ENCODE measurements at regions not wholly inside any gene's neighbourhood (a gene's known extent, or its start where the extent isn't known, plus 50 kb on each side); places are given as distances from the start of the nearest gene placed in this dataset.

DNA sequence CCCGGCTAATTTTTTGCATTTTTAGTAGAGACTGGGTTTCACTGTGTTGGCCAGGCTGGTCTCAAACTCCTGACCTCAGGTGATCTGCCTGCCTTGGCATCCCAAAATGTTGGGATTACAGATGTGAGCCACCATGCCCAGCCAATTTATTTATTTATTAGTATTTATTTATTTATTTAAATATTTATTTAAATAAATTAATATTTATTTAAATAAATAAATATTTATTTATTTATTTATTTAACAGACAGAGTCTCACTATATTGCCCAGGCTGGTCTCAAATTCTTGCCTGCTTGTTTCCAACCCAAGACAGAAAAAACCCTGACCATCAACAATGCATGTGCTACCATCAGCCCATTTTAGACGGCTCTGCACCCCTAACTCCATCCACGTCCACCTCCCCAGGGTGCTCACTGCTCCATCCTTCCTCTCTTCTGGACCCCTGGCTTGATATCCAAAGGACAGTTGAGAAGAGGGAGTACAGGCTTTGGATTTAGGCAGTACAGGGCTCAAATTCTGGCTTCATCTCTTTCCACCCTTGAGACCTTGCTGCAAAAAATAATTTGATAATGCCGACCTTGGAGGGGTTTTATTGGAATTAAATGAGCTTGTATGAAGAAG is 232.6 kb downstream of the MED10 start (continued):
- TF ChIP-seq ZNF184 (tag by site-specific recombination; IDR thresholded peaks at IDR 0.05) (no peak), ZEB2 (tag by site-specific recombination; IDR thresholded peaks at IDR 0.05) (no peak), ZNF175 (tag by site-specific recombination; IDR thresholded peaks at IDR 0.05) (no peak), ZNF530 (tag by site-specific recombination; IDR thresholded peaks at IDR 0.05; ENCODE audit: low read depth) (no peak), ZFHX2 (tag by site-specific recombination; conservative IDR thresholded peaks at IDR 0.05) (no peak), SALL2 (tag by site-specific recombination; IDR thresholded peaks at IDR 0.05; ENCODE audit: borderline replicate concordance) (no peak), MEIS1 (CRISPR knock-in tag; IDR thresholded peaks at IDR 0.05; ENCODE audit: borderline replicate concordance) (no peak), ZNF366 (tag by site-specific recombination; conservative IDR thresholded peaks at IDR 0.05) (no peak), ZNF132 (tag by site-specific recombination; IDR thresholded peaks at IDR 0.05; ENCODE audit: borderline replicate concordance) (no peak), ZNF426 (tag by site-specific recombination; IDR thresholded peaks at IDR 0.05) (peak; percentile 43), REPIN1 (tag by site-specific recombination; IDR thresholded peaks at IDR 0.05; ENCODE audit: low read depth) (no peak), ZNF701 (tag by site-specific recombination; IDR thresholded peaks at IDR 0.05) (no peak), SP7 (tag by site-specific recombination; IDR thresholded peaks at IDR 0.05) (no peak), ZNF76 (tag by site-specific recombination; IDR thresholded peaks at IDR 0.05; ENCODE audit: borderline replicate concordance, low read depth) (no peak), SETDB1 (IDR thresholded peaks at IDR 0.05; ENCODE audit: insufficient read length, low read length) (no peak), ZNF596 (tag by site-specific recombination; IDR thresholded peaks at IDR 0.05) (no peak), KLF16 (tag by site-specific recombination; IDR thresholded peaks at IDR 0.05) (no peak), ZNF391 (tag by site-specific recombination; IDR thresholded peaks at IDR 0.05; ENCODE audit: borderline replicate concordance, low read depth) (no peak), ZNF335 (tag by site-specific recombination; conservative IDR thresholded peaks at IDR 0.05) (no peak), ZBTB8A (tag by site-specific recombination; IDR thresholded peaks at IDR 0.05) (peak; percentile 28; the same call in 1 of the 2 replicates)
- TF ChIP-seq, protein P1, sequence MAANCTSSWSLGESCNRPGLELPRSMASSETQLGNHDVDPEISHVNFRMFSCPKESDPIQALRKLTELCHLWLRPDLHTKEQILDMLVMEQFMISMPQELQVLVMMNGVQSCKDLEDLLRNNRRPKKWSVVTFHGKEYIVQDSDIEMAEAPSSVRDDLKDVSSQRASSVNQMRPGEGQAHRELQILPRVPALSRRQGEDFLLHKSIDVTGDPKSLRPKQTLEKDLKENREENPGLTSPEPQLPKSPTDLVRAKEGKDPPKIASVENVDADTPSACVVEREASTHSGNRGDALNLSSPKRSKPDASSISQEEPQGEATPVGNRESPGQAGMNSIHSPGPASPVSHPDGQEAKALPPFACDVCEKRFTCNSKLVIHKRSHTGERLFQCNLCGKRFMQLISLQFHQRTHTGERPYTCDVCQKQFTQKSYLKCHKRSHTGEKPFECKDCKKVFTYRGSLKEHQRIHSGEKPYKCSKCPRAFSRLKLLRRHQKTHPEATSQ (tag by site-specific recombination; IDR thresholded peaks at IDR 0.05), result no peak
- TF ChIP-seq, protein P2, sequence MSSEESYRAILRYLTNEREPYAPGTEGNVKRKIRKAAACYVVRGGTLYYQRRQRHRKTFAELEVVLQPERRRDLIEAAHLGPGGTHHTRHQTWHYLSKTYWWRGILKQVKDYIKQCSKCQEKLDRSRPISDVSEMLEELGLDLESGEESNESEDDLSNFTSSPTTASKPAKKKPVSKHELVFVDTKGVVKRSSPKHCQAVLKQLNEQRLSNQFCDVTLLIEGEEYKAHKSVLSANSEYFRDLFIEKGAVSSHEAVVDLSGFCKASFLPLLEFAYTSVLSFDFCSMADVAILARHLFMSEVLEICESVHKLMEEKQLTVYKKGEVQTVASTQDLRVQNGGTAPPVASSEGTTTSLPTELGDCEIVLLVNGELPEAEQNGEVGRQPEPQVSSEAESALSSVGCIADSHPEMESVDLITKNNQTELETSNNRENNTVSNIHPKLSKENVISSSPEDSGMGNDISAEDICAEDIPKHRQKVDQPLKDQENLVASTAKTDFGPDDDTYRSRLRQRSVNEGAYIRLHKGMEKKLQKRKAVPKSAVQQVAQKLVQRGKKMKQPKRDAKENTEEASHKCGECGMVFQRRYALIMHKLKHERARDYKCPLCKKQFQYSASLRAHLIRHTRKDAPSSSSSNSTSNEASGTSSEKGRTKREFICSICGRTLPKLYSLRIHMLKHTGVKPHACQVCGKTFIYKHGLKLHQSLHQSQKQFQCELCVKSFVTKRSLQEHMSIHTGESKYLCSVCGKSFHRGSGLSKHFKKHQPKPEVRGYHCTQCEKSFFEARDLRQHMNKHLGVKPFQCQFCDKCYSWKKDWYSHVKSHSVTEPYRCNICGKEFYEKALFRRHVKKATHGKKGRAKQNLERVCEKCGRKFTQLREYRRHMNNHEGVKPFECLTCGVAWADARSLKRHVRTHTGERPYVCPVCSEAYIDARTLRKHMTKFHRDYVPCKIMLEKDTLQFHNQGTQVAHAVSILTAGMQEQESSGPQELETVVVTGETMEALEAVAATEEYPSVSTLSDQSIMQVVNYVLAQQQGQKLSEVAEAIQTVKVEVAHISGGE (tag by site-specific recombination; conservative IDR thresholded peaks at IDR 0.05; ENCODE audit: low read depth), result peak; percentile 47; the same call in 1 of the 2 replicates
- TF ChIP-seq, protein P3, sequence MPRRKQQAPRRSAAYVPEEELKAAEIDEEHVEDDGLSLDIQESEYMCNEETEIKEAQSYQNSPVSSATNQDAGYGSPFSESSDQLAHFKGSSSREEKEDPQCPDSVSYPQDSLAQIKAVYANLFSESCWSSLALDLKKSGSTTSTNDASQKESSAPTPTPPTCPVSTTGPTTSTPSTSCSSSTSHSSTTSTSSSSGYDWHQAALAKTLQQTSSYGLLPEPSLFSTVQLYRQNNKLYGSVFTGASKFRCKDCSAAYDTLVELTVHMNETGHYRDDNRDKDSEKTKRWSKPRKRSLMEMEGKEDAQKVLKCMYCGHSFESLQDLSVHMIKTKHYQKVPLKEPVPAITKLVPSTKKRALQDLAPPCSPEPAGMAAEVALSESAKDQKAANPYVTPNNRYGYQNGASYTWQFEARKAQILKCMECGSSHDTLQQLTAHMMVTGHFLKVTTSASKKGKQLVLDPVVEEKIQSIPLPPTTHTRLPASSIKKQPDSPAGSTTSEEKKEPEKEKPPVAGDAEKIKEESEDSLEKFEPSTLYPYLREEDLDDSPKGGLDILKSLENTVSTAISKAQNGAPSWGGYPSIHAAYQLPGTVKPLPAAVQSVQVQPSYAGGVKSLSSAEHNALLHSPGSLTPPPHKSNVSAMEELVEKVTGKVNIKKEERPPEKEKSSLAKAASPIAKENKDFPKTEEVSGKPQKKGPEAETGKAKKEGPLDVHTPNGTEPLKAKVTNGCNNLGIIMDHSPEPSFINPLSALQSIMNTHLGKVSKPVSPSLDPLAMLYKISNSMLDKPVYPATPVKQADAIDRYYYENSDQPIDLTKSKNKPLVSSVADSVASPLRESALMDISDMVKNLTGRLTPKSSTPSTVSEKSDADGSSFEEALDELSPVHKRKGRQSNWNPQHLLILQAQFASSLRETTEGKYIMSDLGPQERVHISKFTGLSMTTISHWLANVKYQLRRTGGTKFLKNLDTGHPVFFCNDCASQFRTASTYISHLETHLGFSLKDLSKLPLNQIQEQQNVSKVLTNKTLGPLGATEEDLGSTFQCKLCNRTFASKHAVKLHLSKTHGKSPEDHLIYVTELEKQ (tag by site-specific recombination; IDR thresholded peaks at IDR 0.05; ENCODE audit: borderline replicate concordance), result no peak
- TF ChIP-seq, protein P4, sequence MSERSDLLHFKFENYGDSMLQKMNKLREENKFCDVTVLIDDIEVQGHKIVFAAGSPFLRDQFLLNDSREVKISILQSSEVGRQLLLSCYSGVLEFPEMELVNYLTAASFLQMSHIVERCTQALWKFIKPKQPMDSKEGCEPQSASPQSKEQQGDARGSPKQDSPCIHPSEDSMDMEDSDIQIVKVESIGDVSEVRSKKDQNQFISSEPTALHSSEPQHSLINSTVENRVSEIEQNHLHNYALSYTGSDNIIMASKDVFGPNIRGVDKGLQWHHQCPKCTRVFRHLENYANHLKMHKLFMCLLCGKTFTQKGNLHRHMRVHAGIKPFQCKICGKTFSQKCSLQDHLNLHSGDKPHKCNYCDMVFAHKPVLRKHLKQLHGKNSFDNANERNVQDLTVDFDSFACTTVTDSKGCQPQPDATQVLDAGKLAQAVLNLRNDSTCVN (tag by site-specific recombination; optimal IDR thresholded peaks at IDR 0.05), result no peak
